Neuronal stem cell (in vitro differentiated cells): ENCODE measurements at regions not wholly inside any gene's neighbourhood (a gene's known extent, or its start where the extent isn't known, plus 50 kb on each side); places are given as distances from the start of the nearest gene placed in this dataset.
A peak's percentile ranks its signal among the peaks of the same experiment; 100 is the strongest.

Source experiments
- DNase-seq: peaks from one replicate; pipeline ENCODE4 v3.0.0-alpha.2; 2013; ENCODE audit warnings: low spot score
- H2AFZ ChIP-seq: one replicate; pipeline ENCODE4 v1.6.1; 2013; ENCODE audit warnings: mild to moderate bottlenecking, low read length, inconsistent platforms
- H2AK5ac ChIP-seq: 2 replicates; pipeline ENCODE4 v1.6.1; 2013; ENCODE audit warnings: low read depth, mild to moderate bottlenecking, inconsistent platforms, low read length, moderate library complexity, mixed read lengths
- H2BK120ac ChIP-seq: 2 replicates; pipeline ENCODE4 v1.6.1; 2013; ENCODE audit warnings: low read depth, mild to moderate bottlenecking, inconsistent platforms, low read length, moderate library complexity, mixed read lengths
- H2BK12ac ChIP-seq: one replicate; pipeline ENCODE4 v1.6.1; 2013; ENCODE audit warnings: low read length, inconsistent platforms
- H2BK15ac ChIP-seq: 2 replicates; pipeline ENCODE4 v1.6.1; 2013; ENCODE audit warnings: mild to moderate bottlenecking, low read length, inconsistent platforms, mixed read lengths
- H2BK5ac ChIP-seq: one replicate; pipeline ENCODE4 v1.6.1; 2013; ENCODE audit warnings: inconsistent platforms, mild to moderate bottlenecking, low read length, moderate library complexity
- H3K14ac ChIP-seq: one replicate; pipeline ENCODE4 v1.6.1; 2013; ENCODE audit warnings: low read length, inconsistent platforms
- H3K18ac ChIP-seq: 2 replicates; pipeline ENCODE4 v1.6.1; 2013; ENCODE audit warnings: low read length, inconsistent platforms
- H3K23ac ChIP-seq: 2 replicates; pipeline ENCODE4 v1.6.1; 2013; ENCODE audit warnings: low read depth, mild to moderate bottlenecking, mixed read lengths, low read length, inconsistent platforms; ENCODE audit not compliant: poor library complexity
- H3K27ac ChIP-seq: replicated peaks from 3 replicates; pipeline ENCODE4 v1.5.1; 2013; ENCODE audit warnings: low read length, inconsistent platforms
- H3K27me3 ChIP-seq, 3 experiments: 2 replicates each; pipeline ENCODE4 v1.6.1; 2013; ENCODE audit warnings: low read length in 3 of 3, mild to moderate bottlenecking in 2 of 3, inconsistent platforms in 1 of 3, low read depth in 1 of 3, mixed read lengths in 1 of 3, moderate library complexity in 1 of 3; ENCODE audit not compliant: control insufficient read depth in 3 of 3, insufficient read depth in 3 of 3
- H3K36me3 ChIP-seq, 2 donors: replicated peaks in 1 of 2; 2 replicates each; pipeline ENCODE4 v1.6.1; 2013; ENCODE audit warnings: low read length in 2 of 2; ENCODE audit not compliant: control insufficient read depth in 2 of 2, insufficient read depth in 2 of 2
- H3K4ac ChIP-seq: 2 replicates; pipeline ENCODE4 v1.6.1; 2013; ENCODE audit warnings: inconsistent platforms, mild to moderate bottlenecking, low read length, moderate library complexity
- H3K4me1 ChIP-seq, 2 donors: 1 replicate in 1 of 2; 2 replicates in 1 of 2; pipeline ENCODE4 v1.6.1; 2013; ENCODE audit warnings: low read length in 2 of 2, low read depth in 1 of 2; ENCODE audit not compliant: control insufficient read depth in 2 of 2, insufficient read depth in 1 of 2
- H3K4me2 ChIP-seq: one replicate; pipeline ENCODE4 v1.6.1; 2013; ENCODE audit warnings: mild to moderate bottlenecking, low read length, inconsistent platforms; ENCODE audit not compliant: insufficient read depth, poor library complexity, severe bottlenecking
- H3K4me3 ChIP-seq, 2 donors: 2 replicates each; pipeline ENCODE4 v1.5.1; 2013; ENCODE audit warnings: low read length in 2 of 2, mild to moderate bottlenecking in 2 of 2, inconsistent platforms in 1 of 2, moderate library complexity in 1 of 2
- H3K79me1 ChIP-seq: one replicate; pipeline ENCODE4 v1.6.1; 2013; ENCODE audit warnings: low read depth, mild to moderate bottlenecking, inconsistent platforms, low read length, moderate library complexity
- H3K9ac ChIP-seq: one replicate; pipeline ENCODE4 v1.6.1; 2013; ENCODE audit warnings: mild to moderate bottlenecking, low read depth, low read length, inconsistent platforms; ENCODE audit not compliant: poor library complexity
- H3K9me3 ChIP-seq, 2 donors: replicated peaks in 1 of 2; 2 replicates each; pipeline versions ENCODE3 to v1.6.1; 2013; ENCODE audit warnings: low read length in 2 of 2, mild to moderate bottlenecking in 2 of 2, inconsistent platforms in 1 of 2, low read depth in 1 of 2, mixed read lengths in 1 of 2, moderate library complexity in 1 of 2; ENCODE audit not compliant: control insufficient read depth in 2 of 2, insufficient read depth in 1 of 2
- H4K8ac ChIP-seq: one replicate; pipeline ENCODE4 v1.6.1; 2013; ENCODE audit warnings: low read depth, mild to moderate bottlenecking, inconsistent platforms, low read length, moderate library complexity
- H4K91ac ChIP-seq: one replicate; pipeline ENCODE4 v1.6.1; 2013; ENCODE audit warnings: low read length, low read depth, mild to moderate bottlenecking, inconsistent platforms; ENCODE audit not compliant: poor library complexity
- WGBS, 2 donors: extraction: QIAGEN DNeasy Blood & Tissue Kit; methylation state at CpG; one replicate each; pipeline ENCODE4 v1.1.7; 2013; ENCODE audit warnings: missing lambda C conversion rate in 2 of 2, mixed read lengths in 1 of 2; ENCODE audit not compliant: insufficient read length in 2 of 2, insufficient replicate concordance in 1 of 2; ENCODE audit errors: extremely low coverage in 2 of 2; 5-methylcytosine and 5-hydroxymethylcytosine counted together

- Histone ChIP-seq H3K79me1 (no peaks in the 10 kb centered on the region), H2AK5ac (no peak overlapping the region), H3K9me3 (peaks cover 0 to 10% of the 10 kb centered on the region in 2 donors), H4K91ac (no peak overlapping the region), H3K4ac (no peak overlapping the region), H2BK5ac (no peak overlapping the region), H3K27me3 (no peaks in the 10 kb centered on the region), H3K23ac (no peak overlapping the region), H3K4me2 (no peak overlapping the region), H3K18ac (no peak overlapping the region), H3K9ac (no peak overlapping the region), H4K8ac (no peak overlapping the region), H2AFZ (peak overlapping the region; percentile 20), H3K14ac (no peak overlapping the region), H2BK12ac (no peak overlapping the region), H3K4me3 (no peak overlapping the region), H3K36me3 (no peaks in the 10 kb centered on the region), H3K4me1 (peaks cover 2 to 25% of the 10 kb centered on the region in 2 donors), H2BK120ac (no peak overlapping the region), H3K27ac (no peak overlapping the region), H2BK15ac (no peak overlapping the region)
- WGBS, 2 donors = no CpG with 5 or more reads among the region's 1 CpG
- DNase-seq = no peak
Measured at GRCh38 chr13:74969419-74969818, 512.5 kb downstream of the TBC1D4 start.

- no peaks in the 10 kb centered on the region for H3K27me3 ChIP-seq
- no peak overlapping the region for H2BK120ac ChIP-seq
- no peak overlapping the region for H3K27ac ChIP-seq
- no peak for DNase-seq
- H3K79me1 ChIP-seq = no peaks in the 10 kb centered on the region
- H3K18ac ChIP-seq = no peak overlapping the region
- H3K14ac ChIP-seq = no peak overlapping the region
- no peak overlapping the region for H2BK15ac ChIP-seq
- no peaks in the 10 kb centered on the region for H3K36me3 ChIP-seq
- no CpG with 5 or more reads among the region's 5 CpGs for WGBS, 2 donors
- no peak overlapping the region for H3K4ac ChIP-seq
- H3K9ac ChIP-seq = no peak overlapping the region
- H3K4me3 ChIP-seq = no peak overlapping the region
- H2AFZ ChIP-seq = peak overlapping the region; percentile 17
- no peak overlapping the region for H2AK5ac ChIP-seq
- no peak overlapping the region for H4K8ac ChIP-seq
- H3K23ac ChIP-seq = no peak overlapping the region
- no peak overlapping the region for H4K91ac ChIP-seq
- H2BK5ac ChIP-seq = no peak overlapping the region
- H3K4me1 ChIP-seq = peaks cover 2 to 25% of the 10 kb centered on the region in 2 donors
- H2BK12ac ChIP-seq = no peak overlapping the region
- H3K9me3 ChIP-seq = peaks cover 0 to 9% of the 10 kb centered on the region in 2 donors
- no peak overlapping the region for H3K4me2 ChIP-seq
Measured at GRCh38 chr13:74966814-74967424, 515.0 kb downstream of the TBC1D4 start.

DNA sequence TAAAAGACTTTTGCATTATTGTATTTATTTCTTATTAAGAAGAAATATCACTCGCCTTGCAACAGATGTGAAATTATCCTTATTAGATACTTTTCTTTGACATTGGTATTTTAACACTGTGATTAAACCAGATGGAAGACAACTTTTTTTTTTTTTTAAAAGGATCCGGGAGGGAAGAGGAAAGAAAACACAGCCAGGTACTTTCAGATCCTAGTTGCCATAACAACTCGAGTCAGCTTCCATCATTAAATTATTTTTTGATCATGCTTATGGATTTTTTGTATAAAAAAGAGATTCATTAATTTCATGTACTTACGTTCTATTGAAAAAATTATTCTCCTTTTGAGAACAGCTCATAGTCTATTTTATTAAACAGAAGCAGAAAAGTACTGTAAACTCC, 515.7 kb downstream of the TBC1D4 start:
- H3K36me3 ChIP-seq = no peaks in the 10 kb centered on the region
- no peak overlapping the region for H2AFZ ChIP-seq
- H2BK12ac ChIP-seq = no peak overlapping the region
- H3K23ac ChIP-seq = no peak overlapping the region
- no peak overlapping the region for H4K91ac ChIP-seq
- no peak overlapping the region for H2AK5ac ChIP-seq
- DNase-seq = no peak
- no peak overlapping the region for H3K14ac ChIP-seq
- H3K4me2 ChIP-seq = no peak overlapping the region
- peaks cover 0 to 11% of the 10 kb centered on the region in 2 donors for H3K9me3 ChIP-seq
- H3K4me1 ChIP-seq = peaks cover 2 to 25% of the 10 kb centered on the region in 2 donors
- no peak overlapping the region for H3K4me3 ChIP-seq
- H3K18ac ChIP-seq = no peak overlapping the region
- no peak overlapping the region for H3K4ac ChIP-seq
- no peak overlapping the region for H3K27ac ChIP-seq
- WGBS, 2 donors = no CpG with 5 or more reads among the region's 4 CpGs
- H3K27me3 ChIP-seq = no peaks in the 10 kb centered on the region
- H4K8ac ChIP-seq = no peak overlapping the region
- no peak overlapping the region for H2BK120ac ChIP-seq
- H2BK5ac ChIP-seq = no peak overlapping the region
- no peak overlapping the region for H2BK15ac ChIP-seq
- no peaks in the 10 kb centered on the region for H3K79me1 ChIP-seq
- H3K9ac ChIP-seq = no peak overlapping the region

DNA sequence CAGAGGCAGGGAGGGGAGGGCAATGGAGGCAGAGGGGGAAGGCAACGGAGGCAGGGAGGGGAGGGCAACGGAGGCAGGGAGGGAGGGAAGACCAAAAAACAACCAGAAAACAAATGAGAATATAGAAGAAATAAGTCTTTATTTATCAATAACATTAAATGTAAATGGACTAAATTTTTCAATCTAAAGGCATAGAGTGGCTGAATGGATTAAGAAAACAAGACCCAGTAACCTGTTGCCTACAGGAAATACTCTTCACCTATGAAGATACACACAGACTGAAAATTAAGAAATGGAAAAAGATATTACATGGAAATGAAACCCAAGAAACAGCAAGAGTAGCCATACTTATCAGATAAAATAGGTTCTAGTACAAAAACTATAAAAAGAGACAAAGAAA, 536.3 kb downstream of the TBC1D4 start:
- H2BK15ac ChIP-seq = no peak overlapping the region
- no peaks in the 10 kb centered on the region for H3K36me3 ChIP-seq
- H3K27ac ChIP-seq = no peak overlapping the region
- H2BK120ac ChIP-seq = no peak overlapping the region
- no peak overlapping the region for H2BK5ac ChIP-seq
- no peak overlapping the region for H2AFZ ChIP-seq
- no peak overlapping the region for H3K14ac ChIP-seq
- H4K91ac ChIP-seq = no peak overlapping the region
- H3K23ac ChIP-seq = no peak overlapping the region
- no peak overlapping the region for H2BK12ac ChIP-seq
- H3K79me1 ChIP-seq = no peaks in the 10 kb centered on the region
- H3K27me3 ChIP-seq = no peaks in the 10 kb centered on the region
- no peak for DNase-seq
- peaks cover 0 to 36% of the 10 kb centered on the region in 2 donors for H3K9me3 ChIP-seq
- no peak overlapping the region for H4K8ac ChIP-seq
- no peak overlapping the region for H3K18ac ChIP-seq
- WGBS, 2 donors = no CpG with 5 or more reads among the region's 2 CpGs
- H3K4me1 ChIP-seq = no peaks in the 10 kb centered on the region
- no peak overlapping the region for H3K4ac ChIP-seq
- no peak overlapping the region for H3K4me2 ChIP-seq
- no peak overlapping the region for H3K9ac ChIP-seq
- no peak overlapping the region for H2AK5ac ChIP-seq
- H3K4me3 ChIP-seq = no peak overlapping the region
